Astrocyte (in vitro differentiated cells and primary cell): ENCODE measurements at regions not wholly inside any gene's neighbourhood (a gene's known extent, or its start where the extent isn't known, plus 50 kb on each side); places are given as distances from the start of the nearest gene placed in this dataset.

Experiments
- DNase-seq: peaks from one replicate; pipeline ENCODE4 v3.0.0-alpha.2; 2010; ENCODE audit warnings: low read depth
- FAIRE-seq: peaks from 2 replicates; lab custom pipeline; 2011; peaks lifted over from hg19 to GRCh38; lab: Jason Lieb, UNC
- H2AFZ ChIP-seq: 2 replicates; pipeline ENCODE4 v1.6.0; 2012; ENCODE audit warnings: low read depth, low read length, inconsistent platforms
- H3K27ac ChIP-seq: 2 replicates; pipeline ENCODE4 v1.5.1; 2011; ENCODE audit warnings: low read depth, low read length, inconsistent platforms
- H3K27me3 ChIP-seq: 2 replicates; pipeline ENCODE4 v1.6.0; 2011; ENCODE audit warnings: low read length, inconsistent platforms; ENCODE audit not compliant: insufficient read depth
- H3K36me3 ChIP-seq: 2 replicates; pipeline ENCODE4 v1.5.1; 2011; ENCODE audit warnings: low read length, inconsistent platforms; ENCODE audit not compliant: insufficient read depth
- H3K4me1 ChIP-seq: 2 replicates; pipeline ENCODE4 v1.5.1; 2011; ENCODE audit warnings: low read length, inconsistent platforms; ENCODE audit not compliant: insufficient read depth
- H3K4me2 ChIP-seq: 2 replicates; pipeline ENCODE4 v1.6.0; 2012; ENCODE audit warnings: low read length, inconsistent platforms
- H3K4me3 ChIP-seq: 2 replicates; pipeline ENCODE4 v1.5.1; 2011; ENCODE audit warnings: low read depth, mild to moderate bottlenecking, low read length, inconsistent platforms; ENCODE audit not compliant: insufficient read depth
- H3K79me2 ChIP-seq: 2 replicates; pipeline ENCODE4 v1.6.0; 2012; ENCODE audit warnings: mild to moderate bottlenecking, low read length, inconsistent platforms; ENCODE audit not compliant: insufficient read depth
- H3K9ac ChIP-seq: 2 replicates; pipeline ENCODE4 v1.6.0; 2012; ENCODE audit warnings: mild to moderate bottlenecking, low read length, inconsistent platforms
- H3K9me3 ChIP-seq: 2 replicates; pipeline ENCODE4 v1.5.1; 2012; ENCODE audit warnings: low read depth, mild to moderate bottlenecking, low read length, inconsistent platforms; ENCODE audit not compliant: insufficient read depth
- H4K20me1 ChIP-seq: 2 replicates; pipeline ENCODE4 v1.6.0; 2012; ENCODE audit warnings: low read length, inconsistent platforms; ENCODE audit not compliant: insufficient read depth
- H3K27ac Mint-ChIP-seq: one replicate; pipeline ENCODE4 v1.8.0; 2021; ENCODE audit warnings: mild to moderate bottlenecking, mixed read lengths; ENCODE audit not compliant: unreplicated experiment
- H3K27me3 Mint-ChIP-seq: one replicate; pipeline ENCODE4 v1.8.0; 2021; ENCODE audit warnings: low read depth, mixed read lengths; ENCODE audit not compliant: unreplicated experiment
- H3K36me3 Mint-ChIP-seq: one replicate; pipeline ENCODE4 v1.8.0; 2021; ENCODE audit warnings: low read depth, mixed read lengths; ENCODE audit not compliant: unreplicated experiment
- H3K4me1 Mint-ChIP-seq: one replicate; pipeline ENCODE4 v1.8.0; 2021; ENCODE audit warnings: low read depth, mixed read lengths; ENCODE audit not compliant: unreplicated experiment
- H3K4me3 Mint-ChIP-seq: one replicate; pipeline ENCODE4 v1.8.0; 2021; ENCODE audit warnings: mild to moderate bottlenecking, moderate library complexity, mixed read lengths; ENCODE audit not compliant: unreplicated experiment
- H3K9me3 Mint-ChIP-seq: one replicate; pipeline ENCODE4 v1.8.0; 2021; ENCODE audit warnings: mild to moderate bottlenecking, mixed read lengths; ENCODE audit not compliant: unreplicated experiment
- CTCF ChIP-seq: IDR thresholded peaks from 2 replicates; pipeline ENCODE4 v1.5.1; 2011; ENCODE audit warnings: low read depth, mild to moderate bottlenecking, inconsistent platforms, low read length, moderate library complexity; ENCODE audit not compliant: insufficient read depth
- EZH2 ChIP-seq: IDR thresholded peaks from 2 replicates; pipeline ENCODE4 v1.6.1; 2012; ENCODE audit warnings: mild to moderate bottlenecking, low read length, inconsistent platforms; ENCODE audit not compliant: insufficient read depth

GRCh38 chr4:14359991-14360390, 642.3 kb upstream of the CPEB2 start:
- no peaks in the 10 kb centered on the region for H3K4me1 Mint-ChIP-seq
- no peak overlapping the region for H3K4me3 Mint-ChIP-seq
- no peak for FAIRE-seq
- no peaks in the 10 kb centered on the region for H3K36me3 Mint-ChIP-seq
- no peak for DNase-seq
- peaks cover 2% of the 10 kb centered on the region for H3K27me3 Mint-ChIP-seq
- Histone ChIP-seq H3K79me2 (no peaks in the 10 kb centered on the region), H3K27ac (no peak overlapping the region), H2AFZ (no peak overlapping the region), H3K4me2 (no peak overlapping the region), H3K9ac (no peak overlapping the region), H3K4me1 (no peaks in the 10 kb centered on the region), H3K4me3 (no peak overlapping the region), H4K20me1 (no peaks in the 10 kb centered on the region), H3K36me3 (no peaks in the 10 kb centered on the region), H3K9me3 (no peaks in the 10 kb centered on the region), H3K27me3 (no peaks in the 10 kb centered on the region)
- H3K9me3 Mint-ChIP-seq, result peaks cover 2% of the 10 kb centered on the region
- no peak overlapping the region for H3K27ac Mint-ChIP-seq
- TF ChIP-seq EZH2, result no peak

DNA sequence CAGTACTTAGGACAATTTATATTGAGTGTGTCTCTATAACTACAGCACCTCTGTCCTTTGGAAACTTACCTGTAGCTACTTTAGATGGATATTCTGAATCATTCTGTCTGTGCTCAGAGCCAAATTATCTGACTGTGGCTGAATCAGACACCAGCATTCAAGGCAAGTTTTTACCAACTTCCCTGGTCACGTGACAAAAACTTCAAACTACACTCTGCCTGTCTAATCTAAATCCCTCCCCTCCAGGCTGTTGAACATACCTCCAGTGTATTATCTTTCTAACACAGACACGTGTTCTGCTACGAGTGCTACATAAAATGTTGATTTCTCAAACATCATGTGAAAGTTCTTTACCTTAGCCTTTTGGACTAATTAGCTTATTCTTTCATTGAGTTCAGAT, 641.2 kb upstream of the CPEB2 start:
- no peaks in the 10 kb centered on the region for H3K4me1 Mint-ChIP-seq
- Histone ChIP-seq H3K4me1 (no peaks in the 10 kb centered on the region), H3K27ac (no peak overlapping the region), H3K79me2 (no peaks in the 10 kb centered on the region), H3K9ac (no peak overlapping the region), H3K4me2 (no peak overlapping the region), H2AFZ (no peak overlapping the region), H3K9me3 (no peaks in the 10 kb centered on the region), H4K20me1 (no peaks in the 10 kb centered on the region), H3K27me3 (no peaks in the 10 kb centered on the region), H3K4me3 (no peak overlapping the region), H3K36me3 (no peaks in the 10 kb centered on the region)
- TF ChIP-seq CTCF (no peak), EZH2 (no peak)
- H3K36me3 Mint-ChIP-seq, result no peaks in the 10 kb centered on the region
- FAIRE-seq, result no peak
- DNase-seq, result no peak
- H3K27ac Mint-ChIP-seq, result no peak overlapping the region
- H3K9me3 Mint-ChIP-seq, result peaks cover 2% of the 10 kb centered on the region
- H3K27me3 Mint-ChIP-seq, result peaks cover 2% of the 10 kb centered on the region
- no peak overlapping the region for H3K4me3 Mint-ChIP-seq

GRCh38 chr4:14362385-14362784, 639.9 kb upstream of the CPEB2 start:
- no peaks in the 10 kb centered on the region for H3K36me3 Mint-ChIP-seq
- H3K4me1 Mint-ChIP-seq, result no peaks in the 10 kb centered on the region
- no peaks in the 10 kb centered on the region for H3K4me1 ChIP-seq
- no peaks in the 10 kb centered on the region for H3K79me2 ChIP-seq
- no peak overlapping the region for H3K27ac Mint-ChIP-seq
- H3K9me3 Mint-ChIP-seq, result peaks cover 2% of the 10 kb centered on the region
- no peaks in the 10 kb centered on the region for H3K36me3 ChIP-seq
- no peaks in the 10 kb centered on the region for H3K27me3 ChIP-seq
- H4K20me1 ChIP-seq, result no peaks in the 10 kb centered on the region
- FAIRE-seq (no peak), DNase-seq (no peak)
- peaks cover 2% of the 10 kb centered on the region for H3K27me3 Mint-ChIP-seq
- no peaks in the 10 kb centered on the region for H3K9me3 ChIP-seq
- H2AFZ ChIP-seq, result no peak overlapping the region
- no peak overlapping the region for H3K9ac ChIP-seq
- no peak overlapping the region for H3K4me3 ChIP-seq
- H3K27ac ChIP-seq, result no peak overlapping the region
- H3K4me2 ChIP-seq, result no peak overlapping the region
- H3K4me3 Mint-ChIP-seq, result no peak overlapping the region
- TF ChIP-seq CTCF (no peak), EZH2 (no peak)
